NCI-H146 treated with DMSO at 0.1 percent for 48 hours (cell line): ENCODE measurements at regions not wholly inside any gene's neighbourhood (a gene's known extent, or its start where the extent isn't known, plus 50 kb on each side); places are given as distances from the start of the nearest gene placed in this dataset.

Source experiments
- DNase-seq: peaks from one replicate; lab custom pipeline; 2025; ENCODE audit not compliant: unreplicated experiment; lab: John Stamatoyannopoulos, UW

DNA sequence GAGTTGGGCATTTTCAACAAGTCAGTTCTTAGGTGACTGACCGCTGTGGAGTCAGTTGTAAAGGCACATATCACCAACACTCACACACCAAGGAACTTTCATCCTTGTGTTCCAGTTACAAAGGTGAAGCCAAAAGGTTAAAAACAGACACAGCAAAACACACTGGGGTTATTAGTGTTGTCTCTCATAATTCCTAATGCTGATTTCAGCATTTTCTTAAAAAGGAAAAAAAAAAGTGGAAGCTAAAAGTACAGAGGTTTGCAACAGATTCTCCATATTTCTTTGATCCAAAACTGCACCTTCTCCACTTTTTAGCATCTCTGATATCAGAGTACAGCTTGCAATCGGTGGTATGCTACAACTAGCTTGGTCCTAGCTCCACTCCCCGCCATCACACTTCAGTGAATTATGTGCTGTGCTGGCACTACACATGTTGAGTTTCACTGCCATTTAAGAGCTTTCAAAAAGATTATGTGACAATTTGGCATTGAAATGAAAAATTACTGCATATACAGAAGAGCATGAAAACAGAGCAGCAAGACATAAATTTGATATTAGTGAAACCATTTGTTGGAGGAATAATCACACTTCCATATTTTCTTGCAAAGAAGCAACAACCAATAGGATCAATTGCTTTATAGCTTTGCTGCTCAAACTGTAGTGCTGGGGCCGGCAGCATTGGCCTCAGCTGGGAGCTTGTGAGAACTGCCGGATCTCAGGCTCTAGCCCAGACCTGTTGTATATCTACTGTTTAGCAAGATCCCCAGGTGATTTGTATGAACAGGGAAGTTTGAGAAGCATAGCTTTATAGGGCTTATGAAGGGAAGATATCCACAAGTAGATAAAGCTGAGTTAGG lies 62.3 kb upstream of the DAPL1 start:
- no peak for DNase-seq

DNA sequence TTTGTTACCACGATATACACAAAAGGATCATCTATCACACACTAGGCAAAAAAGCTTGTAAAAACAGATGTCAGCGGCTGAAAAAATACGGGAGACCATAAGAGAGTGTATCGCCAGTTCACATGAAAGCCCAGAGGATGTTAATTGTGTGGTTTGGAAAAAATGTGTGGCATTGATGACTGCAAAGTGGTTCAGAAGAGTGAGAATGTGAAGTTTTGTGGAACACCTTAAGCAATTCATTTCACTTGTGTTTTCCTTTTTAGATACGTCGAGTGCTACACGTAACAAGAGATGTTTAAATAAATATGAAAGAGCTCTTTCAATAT lies 61.7 kb upstream of the DAPL1 start:
- no peak for DNase-seq

DNA sequence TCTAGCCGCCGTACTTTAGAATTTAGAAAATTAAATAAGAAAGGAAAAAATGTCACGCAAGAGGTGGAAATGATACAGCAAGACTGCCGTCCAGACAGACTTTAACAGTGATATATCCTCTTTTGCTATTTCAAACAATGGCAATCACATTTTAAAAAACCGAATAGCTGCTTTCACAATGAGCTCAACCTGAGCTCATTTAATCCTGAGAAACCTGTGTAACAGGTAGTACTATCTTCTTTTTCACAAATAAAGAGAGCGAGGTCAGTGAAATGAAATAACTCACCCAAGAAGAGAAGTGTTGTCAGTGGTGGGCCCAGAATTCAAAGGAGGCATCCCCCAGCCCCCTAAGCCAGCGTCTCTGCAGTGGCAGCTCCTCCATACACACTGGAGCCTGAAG lies 60.7 kb upstream of the DAPL1 start:
- no peak for DNase-seq

DNA sequence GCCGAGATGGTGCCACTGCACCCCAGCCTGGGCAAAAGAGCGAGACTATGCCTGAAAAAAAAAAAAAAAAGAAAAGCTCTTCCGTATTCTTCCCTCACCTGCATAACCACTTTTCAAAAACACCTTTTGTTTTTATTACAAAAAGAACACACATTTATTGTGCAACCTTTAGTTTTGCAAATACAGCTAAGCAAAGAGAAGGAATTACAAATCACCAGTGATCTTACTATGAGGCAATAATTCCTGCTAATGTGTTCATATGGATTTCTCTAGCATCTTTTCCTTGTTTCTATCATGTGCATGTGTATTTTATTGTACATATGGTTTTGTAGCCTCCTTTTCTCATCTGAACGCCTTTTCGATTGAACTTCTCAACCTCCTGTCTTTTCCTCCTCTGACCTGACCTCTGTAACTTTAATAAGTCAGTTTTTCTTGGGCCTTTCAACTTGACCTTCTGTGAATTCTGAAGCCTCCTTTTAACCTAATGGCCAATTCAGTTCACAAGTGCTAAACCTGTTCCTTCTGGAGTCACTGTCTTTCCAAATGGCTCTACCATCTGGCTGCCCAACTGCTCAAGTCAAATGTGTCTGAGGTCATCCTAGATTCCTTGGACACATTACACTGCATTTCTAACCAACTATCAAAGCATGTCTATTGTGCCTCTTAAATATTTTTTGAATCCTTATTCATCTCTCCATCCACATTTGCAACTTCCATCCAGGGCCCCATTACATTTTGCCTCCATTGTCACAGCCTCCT lies 59.1 kb upstream of the DAPL1 start:
- DNase-seq: no peak

DNA sequence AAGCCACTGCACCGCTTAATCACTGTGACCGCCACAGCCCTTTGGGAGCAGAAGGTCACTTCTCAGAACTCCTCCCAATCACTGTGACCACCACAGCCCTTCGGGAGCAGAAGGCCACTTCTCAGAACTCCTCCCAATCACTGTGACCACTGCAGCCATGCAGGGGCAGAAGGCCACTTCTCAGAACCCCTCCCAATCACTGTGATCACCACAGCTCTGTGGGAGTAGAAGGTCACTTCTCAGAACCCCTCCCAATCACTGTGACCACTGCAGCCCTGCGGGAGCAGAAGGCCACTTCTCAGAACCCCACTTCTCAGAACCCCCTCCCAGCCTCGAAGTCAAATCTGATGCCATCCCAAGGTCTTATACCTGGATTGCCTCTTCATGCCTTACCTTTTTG lies 56.8 kb upstream of the DAPL1 start:
- DNase-seq: no peak

DNA sequence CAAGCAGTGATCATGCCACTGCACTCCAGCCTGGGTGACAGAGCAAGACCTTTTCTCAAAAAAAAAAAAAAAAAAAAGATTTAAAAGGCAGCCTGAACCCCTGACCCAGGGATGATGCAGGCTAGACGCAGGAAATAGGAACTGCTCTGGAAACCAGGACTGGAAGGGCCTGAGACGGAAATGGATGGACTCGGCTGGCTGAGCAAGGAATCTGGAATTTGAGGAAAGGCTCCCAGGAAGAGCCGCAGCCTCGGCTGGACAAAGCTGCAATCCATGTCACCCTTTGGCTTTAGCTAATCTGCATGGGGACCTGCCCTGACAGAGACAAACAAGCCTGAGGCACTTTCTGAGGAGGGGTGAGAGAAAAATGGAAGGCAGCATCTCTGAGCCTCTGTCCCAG lies 55.0 kb upstream of the DAPL1 start:
- no peak for DNase-seq

DNA sequence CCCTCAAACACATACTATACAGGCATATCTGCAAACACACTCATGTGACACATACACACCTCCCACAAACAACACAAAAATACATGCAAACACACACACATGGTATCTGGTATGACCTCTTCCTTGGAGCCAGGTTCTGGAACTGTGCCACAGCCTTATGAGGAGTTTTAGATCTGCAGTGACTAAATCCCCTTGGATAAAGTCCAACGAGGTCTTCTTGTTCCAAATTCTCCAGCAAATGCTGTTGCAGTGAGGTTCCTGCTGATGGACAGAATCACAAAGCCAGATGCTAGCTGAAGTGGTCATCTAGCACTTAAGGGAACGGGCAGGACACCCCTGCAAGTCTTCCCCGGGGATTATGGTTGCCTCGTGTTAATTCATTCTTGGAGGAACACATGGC lies 54.5 kb upstream of the DAPL1 start:
- no peak for DNase-seq

DNA sequence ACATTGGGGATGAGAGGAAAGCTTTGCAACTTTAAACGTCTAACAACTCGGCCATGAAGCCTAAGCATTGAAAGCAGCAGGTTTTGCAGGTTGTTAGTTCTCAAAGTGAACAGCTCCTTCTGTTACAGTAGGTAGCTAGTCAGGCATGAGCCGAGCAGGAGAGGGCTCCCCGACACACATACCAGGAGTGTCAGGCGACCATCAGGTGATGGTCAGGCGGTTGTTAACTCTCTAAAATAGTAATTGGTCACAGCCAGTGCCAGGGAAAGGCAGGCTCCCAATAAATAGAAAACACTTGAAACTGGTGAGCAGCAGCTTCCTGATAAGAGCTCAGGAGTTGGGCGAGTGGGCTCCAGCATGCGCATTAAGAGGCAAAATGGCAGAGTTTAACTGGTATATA lies 53.5 kb upstream of the DAPL1 start:
- no peak for DNase-seq

DNA sequence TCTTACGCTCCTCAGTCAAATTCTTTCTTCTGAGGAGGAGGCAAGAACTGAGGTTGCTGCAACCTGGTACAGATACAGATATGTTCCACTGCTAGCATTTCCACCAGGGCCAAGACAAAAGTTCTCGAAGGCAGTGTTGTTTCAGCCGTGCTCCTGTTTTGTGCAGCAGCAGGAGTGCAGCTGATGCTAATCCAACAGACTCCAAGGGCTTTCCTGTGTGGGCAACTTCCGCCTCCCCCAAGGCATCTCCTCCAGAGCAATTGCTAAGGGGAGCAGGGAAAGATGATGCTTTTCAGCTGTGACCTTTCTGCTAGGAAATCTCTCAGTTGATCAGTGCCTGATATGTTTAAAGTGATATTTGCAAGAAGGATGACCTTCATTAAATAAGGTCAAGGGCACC lies 52.6 kb upstream of the DAPL1 start:
- no peak for DNase-seq

DNA sequence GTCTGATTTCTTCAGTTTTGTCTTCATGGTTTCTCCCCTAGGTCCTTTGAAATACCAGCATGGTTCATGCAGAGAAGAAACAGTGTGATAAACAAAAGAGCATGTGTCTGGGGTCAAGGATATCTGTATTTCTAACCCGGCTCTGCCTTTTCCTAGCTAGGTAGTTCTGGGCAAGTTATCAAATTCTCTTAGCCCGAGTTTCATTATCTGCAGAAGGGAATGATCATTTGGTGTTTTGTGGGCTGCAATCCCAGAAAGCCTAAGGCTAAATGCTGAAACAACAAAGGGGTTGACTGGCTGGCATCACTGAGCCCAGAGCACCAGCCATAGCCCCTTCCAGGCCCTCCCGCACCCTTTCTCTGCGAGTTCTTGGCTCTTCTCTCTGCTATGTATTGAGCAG lies 51.7 kb upstream of the DAPL1 start:
- DNase-seq: no peak

DNA sequence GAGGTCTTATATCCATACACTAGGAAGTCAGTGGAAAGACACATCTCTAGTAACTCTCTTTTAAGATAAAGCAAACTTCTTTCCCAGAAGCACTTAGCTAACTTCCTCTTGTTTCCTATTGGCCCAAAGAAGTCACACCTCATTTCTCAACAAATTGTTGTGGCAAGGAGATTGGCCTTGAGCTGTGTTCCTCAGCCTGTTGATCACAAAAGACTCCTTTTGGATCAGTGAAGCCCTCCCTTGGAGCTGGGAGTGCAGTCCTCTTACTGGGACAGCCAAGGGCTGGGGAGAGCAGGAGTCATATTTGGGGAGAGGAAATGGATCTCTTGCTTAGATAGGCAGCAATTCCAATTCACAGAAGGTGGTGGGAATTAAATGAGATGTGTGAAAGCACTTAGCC lies 51.2 kb upstream of the DAPL1 start:
- DNase-seq: no peak

DNA sequence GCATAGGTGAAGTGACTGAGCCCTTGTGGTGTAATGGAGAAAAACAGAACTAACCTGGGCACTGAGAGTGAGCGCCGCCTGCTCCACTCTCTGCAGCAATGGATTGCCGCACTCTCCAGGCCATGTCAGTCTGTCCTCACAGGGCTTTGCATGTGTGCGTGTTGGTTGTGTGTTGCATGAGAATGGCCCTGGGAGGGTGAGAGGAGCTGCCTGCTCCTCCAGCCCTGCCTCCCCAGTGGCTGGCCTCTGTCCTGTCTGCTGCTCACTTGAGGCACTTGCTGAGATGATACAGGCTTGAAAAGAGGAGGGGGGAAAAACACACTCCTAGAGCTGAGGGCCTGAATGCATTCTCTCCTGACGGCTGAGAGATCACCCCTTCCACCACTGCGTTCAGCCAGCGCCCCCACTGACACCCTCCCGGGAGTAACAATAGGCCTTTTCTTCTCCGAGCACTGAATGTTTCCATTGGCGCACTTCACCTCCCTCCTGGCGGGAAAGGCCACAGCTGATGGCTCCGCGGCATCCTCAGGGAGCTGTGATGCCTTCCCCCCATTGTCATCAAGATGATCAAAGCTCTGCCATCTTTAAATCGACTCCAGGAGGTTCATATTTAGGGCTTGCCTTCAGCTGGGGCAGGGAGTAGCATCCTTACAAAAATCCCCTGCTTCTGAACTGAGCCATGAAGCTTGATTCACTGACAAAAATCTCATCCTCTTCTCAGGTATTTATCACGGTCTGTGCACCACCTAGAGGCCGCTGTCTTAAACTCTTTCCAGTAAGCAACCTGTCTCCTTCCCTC lies 49.9 kb upstream of the DAPL1 start:
- DNase-seq: peak; percentile 82
